ENCODE measurements at regions not wholly inside any gene's neighbourhood (a gene's known extent, or its start where the extent isn't known, plus 50 kb on each side); places are given as distances from the start of the nearest gene placed in this dataset.

- Histone ChIP-seq H3K36me3 (ENCODE audit: control insufficient read depth, insufficient read depth, low read length) (no peaks in the 10 kb centered on the region), H3K4me1 (ENCODE audit: control insufficient read depth, insufficient read depth, low read length) (no peaks in the 10 kb centered on the region), H3K27me3 (ENCODE audit: control insufficient read depth, insufficient read depth, low read length) (no peaks in the 10 kb centered on the region), H3K4me3 (ENCODE audit: low read depth in 2 of 2, low read length in 2 of 2) (no peak overlapping the region), H3K27ac (ENCODE audit: low read length) (no peak overlapping the region), H3K9me3 (ENCODE audit: control insufficient read depth, insufficient read depth, low read depth, low read length) (no peaks in the 10 kb centered on the region)
- in situ Hi-C loops (cut with HindIII; ENCODE audit: low pct_unique_long_range_greater_than_20kb, low sequenced_read_pairs) = no loop called here
- intact Hi-C loops (cut with micrococcal nuclease; ENCODE audit: unreplicated experiment) = no loop called here
- BruUV-seq (replicated peaks) = no TSS peak
- TF ChIP-seq CTCF (IDR thresholded peaks at IDR 0.05) = no peak
- no peak for TF ChIP-seq SIN3A (IDR thresholded peaks at IDR 0.05; ENCODE audit: borderline replicate concordance, insufficient read depth, low read depth, low read length)
- TF ChIP-seq POLR2AphosphoS5 (IDR thresholded peaks at IDR 0.05; ENCODE audit: low read depth, low read length) = no peak
- no peak for TF ChIP-seq TCF7L2 (IDR thresholded peaks at IDR 0.05; ENCODE audit: low read depth, low read length)
- no peak for TF ChIP-seq REST (IDR thresholded peaks at IDR 0.05; ENCODE audit: insufficient read depth in 1 of 2, low read depth in 2 of 2, low read length in 1 of 2)
- ChIA-PET CTCF (no interaction called here), POLR2A (no interaction called here)
- DNase-seq (ENCODE audit: low read depth, low spot score) = no peak
- no peak for ATAC-seq
Measured at GRCh38 chr10:44032216-44032615, 352.7 kb downstream of the CXCL12 start.

- ATAC-seq (no peak), DNase-seq (ENCODE audit: low read depth, low spot score) (no peak)
- ChIA-PET POLR2A (no interaction called here), CTCF (no interaction called here)
- H3K27ac ChIP-seq (ENCODE audit: low read length) = no peak overlapping the region
- H3K9me3 ChIP-seq (ENCODE audit: control insufficient read depth, insufficient read depth, low read depth, low read length) = no peaks in the 10 kb centered on the region
- in situ Hi-C loops (cut with HindIII; ENCODE audit: low pct_unique_long_range_greater_than_20kb, low sequenced_read_pairs) = no loop called here
- no peak for TF ChIP-seq POLR2AphosphoS5 (IDR thresholded peaks at IDR 0.05; ENCODE audit: low read depth, low read length)
- no peak for TF ChIP-seq TCF7L2 (IDR thresholded peaks at IDR 0.05; ENCODE audit: low read depth, low read length)
- TF ChIP-seq REST (IDR thresholded peaks at IDR 0.05; ENCODE audit: insufficient read depth in 1 of 2, low read depth in 2 of 2, low read length in 1 of 2) = no peak
- TF ChIP-seq SIN3A (IDR thresholded peaks at IDR 0.05; ENCODE audit: borderline replicate concordance, insufficient read depth, low read depth, low read length) = no peak
- no peak for TF ChIP-seq CTCF (IDR thresholded peaks at IDR 0.05)
- intact Hi-C loops (cut with micrococcal nuclease; ENCODE audit: unreplicated experiment) = no loop called here
- H3K4me1 ChIP-seq (ENCODE audit: control insufficient read depth, insufficient read depth, low read length) = no peaks in the 10 kb centered on the region
- no TSS peak for BruUV-seq (replicated peaks)
- H3K27me3 ChIP-seq (ENCODE audit: control insufficient read depth, insufficient read depth, low read length) = peaks cover 6% of the 10 kb centered on the region; the same call in 1 of the 2 replicates
- H3K36me3 ChIP-seq (ENCODE audit: control insufficient read depth, insufficient read depth, low read length) = no peaks in the 10 kb centered on the region
- no peak overlapping the region for H3K4me3 ChIP-seq (ENCODE audit: low read depth in 2 of 2, low read length in 2 of 2)
Measured at GRCh38 chr10:44030738-44031137, 354.2 kb downstream of the CXCL12 start.
